ENCODE measurements at regions not wholly inside any gene's neighbourhood (a gene's known extent, or its start where the extent isn't known, plus 50 kb on each side); places are given as distances from the start of the nearest gene placed in this dataset.

DNA sequence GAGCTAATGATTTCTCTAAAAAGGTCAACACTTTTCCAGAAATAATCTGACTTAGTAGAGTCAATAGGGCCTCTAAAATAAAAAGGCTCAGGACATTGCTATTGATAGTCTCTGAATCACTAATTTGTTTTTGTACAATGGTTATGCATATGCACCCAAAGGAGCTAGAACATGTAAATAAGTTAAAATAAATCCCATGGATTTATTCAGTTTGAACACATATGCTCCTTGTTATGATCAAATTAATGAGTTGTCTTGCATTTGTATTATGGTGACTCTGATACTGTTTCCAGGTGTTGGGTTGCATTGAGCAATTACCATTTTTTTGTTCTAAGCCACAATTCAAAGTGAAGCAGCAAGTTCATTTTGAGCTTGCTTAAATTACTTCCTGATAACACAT, 276.0 kb upstream of the TUSC1 start:
- H3K27me3 ChIP-seq (ENCODE audit: insufficient read depth, low read depth): no peaks in the 10 kb centered on the region
- no peaks in the 10 kb centered on the region for H3K4me1 ChIP-seq (ENCODE audit: low read depth, poor library complexity, severe bottlenecking)
- no peaks in the 10 kb centered on the region for H3K79me2 ChIP-seq (ENCODE audit: insufficient read depth, low read depth)
- no peak overlapping the region for H3K9ac ChIP-seq
- TF ChIP-seq, protein P1, sequence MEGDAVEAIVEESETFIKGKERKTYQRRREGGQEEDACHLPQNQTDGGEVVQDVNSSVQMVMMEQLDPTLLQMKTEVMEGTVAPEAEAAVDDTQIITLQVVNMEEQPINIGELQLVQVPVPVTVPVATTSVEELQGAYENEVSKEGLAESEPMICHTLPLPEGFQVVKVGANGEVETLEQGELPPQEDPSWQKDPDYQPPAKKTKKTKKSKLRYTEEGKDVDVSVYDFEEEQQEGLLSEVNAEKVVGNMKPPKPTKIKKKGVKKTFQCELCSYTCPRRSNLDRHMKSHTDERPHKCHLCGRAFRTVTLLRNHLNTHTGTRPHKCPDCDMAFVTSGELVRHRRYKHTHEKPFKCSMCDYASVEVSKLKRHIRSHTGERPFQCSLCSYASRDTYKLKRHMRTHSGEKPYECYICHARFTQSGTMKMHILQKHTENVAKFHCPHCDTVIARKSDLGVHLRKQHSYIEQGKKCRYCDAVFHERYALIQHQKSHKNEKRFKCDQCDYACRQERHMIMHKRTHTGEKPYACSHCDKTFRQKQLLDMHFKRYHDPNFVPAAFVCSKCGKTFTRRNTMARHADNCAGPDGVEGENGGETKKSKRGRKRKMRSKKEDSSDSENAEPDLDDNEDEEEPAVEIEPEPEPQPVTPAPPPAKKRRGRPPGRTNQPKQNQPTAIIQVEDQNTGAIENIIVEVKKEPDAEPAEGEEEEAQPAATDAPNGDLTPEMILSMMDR (conservative IDR thresholded peaks at IDR 0.05; ENCODE audit: low read depth, low read length): no peak
- no peak overlapping the region for H3K4me3 ChIP-seq (IDR thresholded peaks at IDR 0.05; ENCODE audit: insufficient read depth, low read depth, low read length)
- no peak overlapping the region for H2AFZ ChIP-seq (ENCODE audit: low read depth)
- H3K36me3 ChIP-seq (ENCODE audit: insufficient read depth): no peaks in the 10 kb centered on the region
- H3K27ac ChIP-seq: no peak overlapping the region
- no peak overlapping the region for H3K4me2 ChIP-seq
- no peaks in the 10 kb centered on the region for H4K20me1 ChIP-seq (ENCODE audit: insufficient read depth)

- Histone ChIP-seq H3K27me3 (ENCODE audit: insufficient read depth, low read depth) (no peaks in the 10 kb centered on the region), H3K79me2 (ENCODE audit: insufficient read depth, low read depth) (no peaks in the 10 kb centered on the region), H3K4me2 (no peak overlapping the region), H4K20me1 (ENCODE audit: insufficient read depth) (no peaks in the 10 kb centered on the region), H2AFZ (ENCODE audit: low read depth) (no peak overlapping the region), H3K27ac (no peak overlapping the region), H3K9ac (no peak overlapping the region), H3K4me3 (IDR thresholded peaks at IDR 0.05; ENCODE audit: insufficient read depth, low read depth, low read length) (no peak overlapping the region), H3K36me3 (ENCODE audit: insufficient read depth) (no peaks in the 10 kb centered on the region), H3K4me1 (ENCODE audit: low read depth, poor library complexity, severe bottlenecking) (no peaks in the 10 kb centered on the region)
- TF ChIP-seq, protein P1 (conservative IDR thresholded peaks at IDR 0.05; ENCODE audit: low read depth, low read length): no peak
Observed at GRCh38 chr9:25948182-25948581, 269.9 kb upstream of the TUSC1 start.

- H3K4me3 ChIP-seq (IDR thresholded peaks at IDR 0.05; ENCODE audit: insufficient read depth, low read depth, low read length): no peak overlapping the region
- H3K36me3 ChIP-seq (ENCODE audit: insufficient read depth): no peaks in the 10 kb centered on the region
- H3K27me3 ChIP-seq (ENCODE audit: insufficient read depth, low read depth): no peaks in the 10 kb centered on the region
- H3K4me1 ChIP-seq (ENCODE audit: low read depth, poor library complexity, severe bottlenecking): no peaks in the 10 kb centered on the region
- TF ChIP-seq, protein P1 (conservative IDR thresholded peaks at IDR 0.05; ENCODE audit: low read depth, low read length): no peak
- H3K4me2 ChIP-seq: no peak overlapping the region
- H4K20me1 ChIP-seq (ENCODE audit: insufficient read depth): no peaks in the 10 kb centered on the region
- H3K27ac ChIP-seq: no peak overlapping the region
- no peaks in the 10 kb centered on the region for H3K79me2 ChIP-seq (ENCODE audit: insufficient read depth, low read depth)
- no peak overlapping the region for H2AFZ ChIP-seq (ENCODE audit: low read depth)
- H3K9ac ChIP-seq: no peak overlapping the region
Observed at GRCh38 chr9:25939126-25939525, 260.9 kb upstream of the TUSC1 start.

DNA sequence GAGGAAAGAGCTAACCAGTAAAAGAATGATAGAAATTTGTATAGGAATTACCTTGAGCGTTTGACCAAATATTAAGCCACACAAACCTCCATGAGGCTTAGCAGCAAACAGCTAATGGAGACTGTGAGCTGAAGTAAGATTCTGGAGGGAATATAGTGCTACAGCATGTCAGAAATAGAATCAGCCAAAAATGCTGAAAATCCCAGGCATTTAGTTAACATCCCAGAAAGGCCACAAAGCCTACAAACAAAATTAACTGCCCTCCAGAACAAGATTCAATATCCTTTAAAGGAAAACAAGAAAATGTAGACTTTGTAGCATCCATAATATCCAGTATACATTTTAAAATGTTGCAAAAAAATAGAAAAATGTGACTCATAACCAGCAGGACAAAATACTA, 257.8 kb upstream of the TUSC1 start:
- no peak overlapping the region for H3K9ac ChIP-seq
- no peak overlapping the region for H3K4me3 ChIP-seq (IDR thresholded peaks at IDR 0.05; ENCODE audit: insufficient read depth, low read depth, low read length)
- H3K4me2 ChIP-seq: no peak overlapping the region
- no peaks in the 10 kb centered on the region for H3K27me3 ChIP-seq (ENCODE audit: insufficient read depth, low read depth)
- TF ChIP-seq, protein P1 (conservative IDR thresholded peaks at IDR 0.05; ENCODE audit: low read depth, low read length): no peak
- no peaks in the 10 kb centered on the region for H3K4me1 ChIP-seq (ENCODE audit: low read depth, poor library complexity, severe bottlenecking)
- no peak overlapping the region for H2AFZ ChIP-seq (ENCODE audit: low read depth)
- no peaks in the 10 kb centered on the region for H4K20me1 ChIP-seq (ENCODE audit: insufficient read depth)
- no peaks in the 10 kb centered on the region for H3K36me3 ChIP-seq (ENCODE audit: insufficient read depth)
- H3K27ac ChIP-seq: no peak overlapping the region
- no peaks in the 10 kb centered on the region for H3K79me2 ChIP-seq (ENCODE audit: insufficient read depth, low read depth)

All from KMS-11 (cell line).